HG03060 (cell line): ENCODE measurements at regions not wholly inside any gene's neighbourhood (a gene's known extent, or its start where the extent isn't known, plus 50 kb on each side); places are given as distances from the start of the nearest gene placed in this dataset.

ENCODE experiments used
- ATAC-seq: cut with Tn5 transposase; IDR thresholded peaks from one replicate; pipeline ENCODE4 v1.9.1; 2021; ENCODE audit warnings: low read depth, moderate number of reproducible peaks; ENCODE audit not compliant: unreplicated experiment

GRCh38 chr6:101286146-101286545 lies 107.4 kb upstream of the GRIK2 start:
- ATAC-seq: no peak

GRCh38 chr6:101290346-101290745 lies 103.2 kb upstream of the GRIK2 start:
- ATAC-seq: no peak

GRCh38 chr6:101294051-101294638 lies 99.4 kb upstream of the GRIK2 start:
- ATAC-seq: no peak

GRCh38 chr6:101294676-101295075 lies 98.8 kb upstream of the GRIK2 start:
- ATAC-seq: no peak

- ATAC-seq: no peak
Measured at GRCh38 chr6:101296169-101296960, 97.1 kb upstream of the GRIK2 start.

- ATAC-seq: no peak
Measured at GRCh38 chr6:101302593-101302992, 90.9 kb upstream of the GRIK2 start.

GRCh38 chr6:101303495-101303894 lies 90.0 kb upstream of the GRIK2 start:
- no peak for ATAC-seq

- no peak for ATAC-seq
Measured at GRCh38 chr6:101312652-101313051, 80.9 kb upstream of the GRIK2 start.

GRCh38 chr6:101322921-101323320 lies 70.6 kb upstream of the GRIK2 start:
- ATAC-seq: no peak

- no peak for ATAC-seq
Measured at GRCh38 chr6:101326411-101326810, 67.1 kb upstream of the GRIK2 start.

GRCh38 chr6:101341926-101342325 lies 51.6 kb upstream of the GRIK2 start:
- ATAC-seq: no peak
